MM.1S (cell line): ENCODE measurements at regions not wholly inside any gene's neighbourhood (a gene's known extent, or its start where the extent isn't known, plus 50 kb on each side); places are given as distances from the start of the nearest gene placed in this dataset.

Experiments used
- DNase-seq: peaks from one replicate; pipeline ENCODE4 v3.0.0-alpha.2; 2015
- H2AFZ ChIP-seq: fragments of 300-600 bp; sonication (generic); 2 replicates; pipeline ENCODE4 v1.6.0; 2016; ENCODE audit warnings: antibody characterized with exemption, low read length
- H3F3A ChIP-seq: fragments of 300-600 bp; sonication (generic); 2 replicates; pipeline ENCODE4 v1.6.1; 2016; ENCODE audit warnings: mild to moderate bottlenecking, antibody characterized with exemption, low read length, moderate library complexity, mixed read lengths; ENCODE audit not compliant: insufficient read depth
- H3K27ac ChIP-seq: fragments of 300-600 bp; sonication (generic); 2 replicates; pipeline ENCODE4 v1.5.1; 2016; ENCODE audit warnings: mild to moderate bottlenecking, low read length
- H3K27me3 ChIP-seq: fragments of 300-600 bp; sonication (generic); replicated peaks from 2 replicates; pipeline ENCODE4 v1.6.0; 2016; ENCODE audit warnings: low read length; ENCODE audit not compliant: insufficient read depth
- H3K36me3 ChIP-seq: fragments of 300-600 bp; sonication (generic); replicated peaks from 2 replicates; pipeline ENCODE4 v1.6.1; 2016; ENCODE audit warnings: mild to moderate bottlenecking, low read length, mixed read lengths; ENCODE audit not compliant: insufficient read depth
- H3K4me1 ChIP-seq: fragments of 300-600 bp; sonication (generic); 2 replicates; pipeline ENCODE4 v1.6.1; 2016; ENCODE audit warnings: low read length, mixed read lengths
- H3K4me2 ChIP-seq: fragments of 300-600 bp; sonication (generic); 2 replicates; pipeline ENCODE4 v1.6.0; 2016; ENCODE audit warnings: low read depth, low read length
- H3K4me3 ChIP-seq: fragments of 300-600 bp; sonication (generic); 2 replicates; pipeline ENCODE4 v1.5.1; 2016; ENCODE audit warnings: low read length, mixed read lengths
- H3K79me2 ChIP-seq: fragments of 300-600 bp; sonication (generic); 2 replicates; pipeline ENCODE4 v1.6.1; 2016; ENCODE audit warnings: mixed run types, low read length, mixed read lengths
- H3K9ac ChIP-seq: fragments of 300-600 bp; sonication (generic); 2 replicates; pipeline ENCODE4 v1.6.1; 2016; ENCODE audit warnings: low read length, mixed read lengths
- H3K9me2 ChIP-seq: fragments of 300-600 bp; sonication (generic); replicated peaks from 2 replicates; pipeline ENCODE4 v1.6.1; 2016; ENCODE audit warnings: mild to moderate bottlenecking, low read length, mixed read lengths; ENCODE audit not compliant: insufficient read depth
- H3K9me3 ChIP-seq: fragments of 300-600 bp; sonication (generic); replicated peaks from 2 replicates; pipeline ENCODE4 v1.6.1; 2016; ENCODE audit warnings: mild to moderate bottlenecking, low read length, mixed read lengths; ENCODE audit not compliant: insufficient read depth
- H4K20me1 ChIP-seq: fragments of 300-600 bp; sonication (generic); 2 replicates; pipeline ENCODE4 v1.6.1; 2016; ENCODE audit warnings: mild to moderate bottlenecking, low read length, moderate library complexity, mixed read lengths; ENCODE audit not compliant: insufficient read depth
- CTCF ChIP-seq: fragments of 300-600 bp; sonication (generic); IDR thresholded peaks from 2 replicates; pipeline ENCODE4 v1.5.1; 2016; ENCODE audit warnings: antibody characterized with exemption, low read length, mixed read lengths
- EZH2 ChIP-seq: fragments of 300-600 bp; sonication (generic); optimal IDR thresholded peaks from 2 replicates; pipeline ENCODE3; 2017; ENCODE audit warnings: low read depth, mild to moderate bottlenecking, antibody characterized with exemption, low read length, mixed read lengths
- EZH2phosphoT487 ChIP-seq: fragments of 300-600 bp; sonication (generic); IDR thresholded peaks from 2 replicates; pipeline ENCODE4 v1.6.1; 2018; ENCODE audit warnings: antibody characterized with exemption, low read length

DNA sequence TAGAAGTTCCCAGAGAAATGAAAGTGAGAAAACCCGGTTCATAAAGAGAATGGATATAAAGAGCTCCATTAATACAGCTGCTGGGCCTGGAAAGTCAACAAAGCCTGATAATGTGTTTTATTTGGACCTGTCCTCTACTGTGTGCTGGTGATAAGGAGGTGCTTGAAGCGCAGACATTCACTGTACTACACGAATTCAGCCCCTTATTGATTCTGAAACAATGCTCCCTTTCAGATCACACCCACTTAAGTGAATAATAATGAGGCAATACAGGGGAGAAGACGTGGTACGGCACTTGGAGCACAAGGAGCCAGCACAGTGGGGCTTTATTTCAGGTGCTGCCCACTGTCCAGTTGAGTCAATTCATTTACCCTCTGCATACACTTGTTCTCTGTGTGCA lies 260.8 kb downstream of the FGFR2 start:
- Histone ChIP-seq H4K20me1 (no peaks in the 10 kb centered on the region), H3K9ac (no peak overlapping the region), H3K4me2 (no peak overlapping the region), H3K9me3 (no peaks in the 10 kb centered on the region), H3F3A (no peaks in the 10 kb centered on the region), H3K36me3 (no peaks in the 10 kb centered on the region), H3K9me2 (no peaks in the 10 kb centered on the region), H3K79me2 (no peaks in the 10 kb centered on the region), H3K4me1 (no peaks in the 10 kb centered on the region), H3K27me3 (no peaks in the 10 kb centered on the region), H3K4me3 (no peak overlapping the region), H2AFZ (no peak overlapping the region), H3K27ac (no peak overlapping the region)
- no peak for DNase-seq
- no peak for TF ChIP-seq EZH2phosphoT487
- TF ChIP-seq CTCF: no peak
- TF ChIP-seq EZH2: no peak

- TF ChIP-seq CTCF: no peak
- TF ChIP-seq EZH2phosphoT487: no peak
- no peak for TF ChIP-seq EZH2
- no peak overlapping the region for H3K27ac ChIP-seq
Observed at GRCh38 chr10:121338206-121338980, 259.9 kb downstream of the FGFR2 start.

GRCh38 chr10:121339114-121339513 lies 259.1 kb downstream of the FGFR2 start:
- no peaks in the 10 kb centered on the region for H3F3A ChIP-seq
- no peak overlapping the region for H2AFZ ChIP-seq
- no peaks in the 10 kb centered on the region for H3K9me2 ChIP-seq
- H3K27me3 ChIP-seq: no peaks in the 10 kb centered on the region
- no peak overlapping the region for H3K27ac ChIP-seq
- H3K4me3 ChIP-seq: no peak overlapping the region
- H3K36me3 ChIP-seq: no peaks in the 10 kb centered on the region
- no peak overlapping the region for H3K9ac ChIP-seq
- no peaks in the 10 kb centered on the region for H3K9me3 ChIP-seq
- no peaks in the 10 kb centered on the region for H3K4me1 ChIP-seq
- no peak for TF ChIP-seq EZH2
- no peak for TF ChIP-seq EZH2phosphoT487
- TF ChIP-seq CTCF: no peak
- no peaks in the 10 kb centered on the region for H3K79me2 ChIP-seq
- H3K4me2 ChIP-seq: no peak overlapping the region
- H4K20me1 ChIP-seq: no peaks in the 10 kb centered on the region
- DNase-seq: no peak

More at GRCh38 chr10:121338206-121338980, 259.9 kb downstream of the FGFR2 start:
- H3K9me2 ChIP-seq: no peaks in the 10 kb centered on the region
- H3K4me2 ChIP-seq: no peak overlapping the region
- no peak overlapping the region for H3K4me3 ChIP-seq
- H3K9me3 ChIP-seq: no peaks in the 10 kb centered on the region
- H4K20me1 ChIP-seq: no peaks in the 10 kb centered on the region
- DNase-seq: no peak
- H3K79me2 ChIP-seq: no peaks in the 10 kb centered on the region
- no peaks in the 10 kb centered on the region for H3K27me3 ChIP-seq
- no peak overlapping the region for H3K9ac ChIP-seq
- no peaks in the 10 kb centered on the region for H3K4me1 ChIP-seq
- no peak overlapping the region for H2AFZ ChIP-seq
- no peaks in the 10 kb centered on the region for H3F3A ChIP-seq
- no peaks in the 10 kb centered on the region for H3K36me3 ChIP-seq
